HEK293T (cell line): ENCODE measurements at regions not wholly inside any gene's neighbourhood (a gene's known extent, or its start where the extent isn't known, plus 50 kb on each side); places are given as distances from the start of the nearest gene placed in this dataset.

Experiments used
- ARNT ChIP-seq: fragments of 450-650 bp; IDR thresholded peaks from 2 replicates; pipeline ENCODE4 v1.6.1; 2017; ENCODE audit warnings: mild to moderate bottlenecking
- FOXA1 ChIP-seq: fragments of 450-650 bp; IDR thresholded peaks from 2 replicates; pipeline ENCODE4 v1.6.1; 2016; ENCODE audit warnings: mild to moderate bottlenecking
- HDGF ChIP-seq: fragments of 450-650 bp; IDR thresholded peaks from 2 replicates; pipeline ENCODE4 v1.6.1; 2017; ENCODE audit warnings: antibody characterized with exemption, borderline replicate concordance

- TF ChIP-seq FOXA1 (no peak), HDGF (no peak), ARNT (no peak)
Measured at GRCh38 chr1:181364801-181365200, 118.5 kb upstream of the CACNA1E start.
